ENCODE measurements at regions not wholly inside any gene's neighbourhood (a gene's known extent, or its start where the extent isn't known, plus 50 kb on each side); places are given as distances from the start of the nearest gene placed in this dataset.
"Not testable (repeated sequence)": the region's sequence is repeated elsewhere in the genome, so short reads cannot be mapped to it uniquely, and the experiment has no call there.

GRCh38 chr4:59727745-59728144 is 1472.4 kb upstream of the ADGRL3 start:
- no peak for DNase-seq

- no peak for DNase-seq
These were observed 1471.6 kb upstream of the ADGRL3 start for GRCh38 chr4:59728496-59728895.

GRCh38 chr4:59729321-59729720 is 1470.8 kb upstream of the ADGRL3 start:
- DNase-seq: no peak

GRCh38 chr4:59748433-59748832 is 1451.7 kb upstream of the ADGRL3 start:
- DNase-seq: no peak

- no peak for DNase-seq
These were observed 1440.9 kb upstream of the ADGRL3 start for GRCh38 chr4:59759082-59759825.

GRCh38 chr4:59762344-59762743 is 1437.8 kb upstream of the ADGRL3 start:
- no peak for DNase-seq

GRCh38 chr4:59770601-59771264 is 1429.4 kb upstream of the ADGRL3 start:
- DNase-seq: no peak

GRCh38 chr4:59772641-59773139 is 1427.4 kb upstream of the ADGRL3 start:
- no peak for DNase-seq

- DNase-seq: not testable (repeated sequence)
These were observed 1419.9 kb upstream of the ADGRL3 start for GRCh38 chr4:59780271-59780670.

- DNase-seq: no peak
These were observed 1395.0 kb upstream of the ADGRL3 start for GRCh38 chr4:59805176-59805575.

GRCh38 chr4:59814402-59815010 is 1385.6 kb upstream of the ADGRL3 start:
- no peak for DNase-seq

- no peak for DNase-seq
These were observed 1381.5 kb upstream of the ADGRL3 start for GRCh38 chr4:59818656-59819055.

GRCh38 chr4:59823311-59823710 is 1376.8 kb upstream of the ADGRL3 start:
- DNase-seq: no peak

- DNase-seq: no peak
These were observed 1375.0 kb upstream of the ADGRL3 start for GRCh38 chr4:59825104-59825503.

GRCh38 chr4:59831746-59832145 is 1368.4 kb upstream of the ADGRL3 start:
- no peak for DNase-seq

- DNase-seq: no peak
These were observed 1365.2 kb upstream of the ADGRL3 start for GRCh38 chr4:59834943-59835342.

GRCh38 chr4:59837751-59838150 is 1362.4 kb upstream of the ADGRL3 start:
- no peak for DNase-seq

GRCh38 chr4:59838236-59838635 is 1361.9 kb upstream of the ADGRL3 start:
- DNase-seq: no peak

- DNase-seq: no peak
These were observed 1358.4 kb upstream of the ADGRL3 start for GRCh38 chr4:59841698-59842097.

- DNase-seq: no peak
These were observed 1351.7 kb upstream of the ADGRL3 start for GRCh38 chr4:59848457-59848856.

- DNase-seq: no peak
These were observed 1344.3 kb upstream of the ADGRL3 start for GRCh38 chr4:59855630-59856352.

- DNase-seq: no peak
These were observed 1331.1 kb upstream of the ADGRL3 start for GRCh38 chr4:59869056-59869455.

GRCh38 chr4:59869559-59869958 is 1330.6 kb upstream of the ADGRL3 start:
- no peak for DNase-seq
